T1000 (cell line): ENCODE measurements at regions not wholly inside any gene's neighbourhood (a gene's known extent, or its start where the extent isn't known, plus 50 kb on each side); places are given as distances from the start of the nearest gene placed in this dataset.
"Not testable (repeated sequence)": the region's sequence is repeated elsewhere in the genome, so short reads cannot be mapped to it uniquely, and the experiment has no call there.

Source experiments
- DNase-seq: peaks from one replicate; lab custom pipeline; 2025; ENCODE audit warnings: mixed read lengths; lab: John Stamatoyannopoulos, UW

DNA sequence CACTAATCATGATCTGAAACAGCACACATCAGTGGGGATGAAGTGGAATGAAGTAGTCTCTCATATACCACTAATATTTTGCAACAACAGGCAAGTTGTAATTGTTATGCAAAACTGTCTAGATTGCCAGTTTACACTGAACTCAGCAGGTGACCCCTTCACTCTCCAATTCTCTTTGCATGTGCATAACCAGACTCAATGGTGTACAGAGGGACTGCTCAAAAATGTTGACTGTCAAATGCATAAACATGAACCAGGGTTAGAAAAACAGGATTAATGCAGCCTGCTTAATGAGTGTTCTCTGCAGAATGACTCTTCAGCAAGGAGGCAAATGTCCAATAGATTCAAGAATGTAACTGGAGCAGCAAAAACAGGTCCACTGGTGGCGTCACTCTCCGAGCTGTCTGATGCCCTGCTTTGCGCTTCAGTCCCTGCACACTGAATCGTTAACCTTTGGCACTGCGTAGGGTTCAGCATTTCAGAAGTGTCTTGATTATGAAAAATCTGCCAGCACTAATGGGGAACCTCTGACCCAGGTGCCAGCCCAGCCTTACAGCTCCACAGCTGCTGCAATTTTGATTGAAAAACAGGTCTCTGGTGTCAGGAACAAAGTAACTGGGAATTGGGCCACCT, 209.3 kb downstream of the TDRD15 start:
- DNase-seq = no peak

DNA sequence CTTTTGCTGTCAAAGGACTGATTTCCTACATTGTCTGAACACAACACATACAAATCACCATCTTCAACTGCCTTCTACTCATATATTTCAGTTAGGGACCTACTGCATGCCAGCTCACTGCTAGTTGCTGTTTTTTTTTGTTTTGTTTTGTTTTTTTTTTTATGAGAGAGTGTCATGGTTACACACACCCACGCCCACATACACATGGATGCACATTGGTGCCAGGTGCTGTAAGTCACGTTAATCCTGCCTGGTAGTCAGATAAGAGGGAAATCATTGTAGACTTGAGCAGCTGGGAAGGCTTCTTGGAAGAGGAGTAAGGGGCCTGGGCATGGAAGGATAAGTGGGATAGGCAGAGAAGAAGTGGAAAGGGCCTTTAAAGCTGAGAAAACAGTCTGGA, 209.9 kb downstream of the TDRD15 start:
- DNase-seq = no peak

DNA sequence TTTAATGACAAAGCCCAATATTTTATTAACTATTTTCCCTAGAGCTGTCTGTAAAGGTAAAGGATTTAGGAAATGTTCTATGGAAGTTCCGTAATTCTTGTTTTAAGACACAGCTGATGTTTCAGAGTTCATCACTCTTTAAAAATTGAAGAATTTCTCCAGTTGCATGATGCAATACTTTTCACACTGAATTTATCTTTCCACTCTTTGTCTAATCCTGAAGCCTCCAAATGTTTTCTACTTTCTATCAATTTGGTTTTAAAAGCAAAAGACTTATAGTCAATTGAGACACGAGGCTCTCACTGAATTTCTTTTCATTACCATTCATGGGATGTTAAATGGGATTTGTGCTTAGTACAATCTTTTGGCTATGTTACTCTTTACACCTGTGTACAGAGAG, 223.2 kb downstream of the TDRD15 start:
- DNase-seq = no peak

DNA sequence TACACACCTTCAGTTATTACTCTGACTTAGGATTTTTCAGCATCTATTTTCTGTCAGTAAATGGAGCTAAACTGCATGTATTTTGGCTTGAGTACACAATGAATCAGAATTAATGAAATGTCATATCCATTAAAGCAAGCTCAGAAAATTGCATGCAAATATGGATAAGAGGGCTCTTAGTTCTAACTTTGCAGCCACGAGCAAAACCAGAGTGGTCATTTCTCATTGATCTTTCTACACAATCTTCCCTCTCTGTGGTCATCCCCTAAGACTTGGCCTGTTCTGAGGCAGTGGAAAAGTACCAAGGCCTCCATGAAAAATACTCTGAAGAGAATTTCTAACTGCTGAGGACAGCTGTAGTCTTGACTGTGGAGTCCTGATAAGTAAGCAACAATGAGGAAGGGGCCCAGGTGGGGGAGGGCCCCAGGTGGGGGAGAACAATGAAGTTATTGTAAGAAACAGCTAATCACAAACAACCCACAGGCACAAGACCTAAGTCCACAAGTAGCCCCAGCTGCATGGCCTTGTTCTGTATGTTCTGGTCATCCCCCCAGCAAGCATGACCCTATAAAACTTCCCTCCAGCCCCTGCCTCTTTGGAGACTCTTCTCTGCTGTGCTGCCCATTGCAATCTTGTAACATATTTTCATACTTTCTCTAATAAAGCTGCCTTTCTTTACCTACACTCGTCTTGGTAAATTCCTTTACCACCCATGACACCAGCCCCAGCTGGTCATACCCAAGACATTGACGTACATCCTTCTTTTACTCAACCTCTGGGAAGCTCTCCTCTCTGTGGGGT, 230.3 kb downstream of the TDRD15 start:
- no peak for DNase-seq

DNA sequence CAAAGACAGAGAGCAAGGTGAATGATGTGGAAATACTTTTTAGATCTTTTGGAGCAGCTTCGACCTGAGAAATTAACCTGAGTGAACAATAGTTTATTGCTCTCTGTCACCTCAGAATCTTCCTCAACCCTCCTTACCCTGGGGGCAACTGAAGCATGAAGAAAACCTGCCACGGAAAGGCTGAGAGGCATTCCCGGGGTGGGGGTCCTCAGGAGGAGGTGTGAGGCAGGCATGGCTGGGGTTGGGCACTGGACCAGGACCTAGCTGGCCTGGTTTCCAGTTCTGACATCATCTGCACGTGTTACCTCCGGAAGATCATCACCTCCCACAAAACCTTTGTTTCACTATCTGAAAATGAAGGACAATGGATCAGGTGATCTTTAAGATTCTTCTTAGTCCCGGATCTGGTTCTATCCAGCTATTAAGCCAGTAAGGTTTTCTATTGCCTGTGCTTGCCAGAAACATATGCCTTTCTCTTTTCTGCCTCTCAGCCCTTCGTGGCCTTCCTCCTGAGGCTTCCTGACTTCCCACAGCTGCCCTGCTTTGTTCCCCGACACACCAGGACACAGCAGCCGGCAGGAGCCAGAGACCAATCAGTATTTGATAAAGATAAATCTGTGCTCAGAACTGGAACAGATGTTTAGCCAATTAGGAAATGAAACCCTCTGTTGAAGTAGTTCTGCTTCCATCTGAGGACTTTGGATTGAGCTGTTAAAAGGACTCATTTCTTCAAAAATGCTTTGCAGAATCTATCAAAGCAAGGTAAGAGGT, 232.5 kb downstream of the TDRD15 start:
- DNase-seq = no peak

DNA sequence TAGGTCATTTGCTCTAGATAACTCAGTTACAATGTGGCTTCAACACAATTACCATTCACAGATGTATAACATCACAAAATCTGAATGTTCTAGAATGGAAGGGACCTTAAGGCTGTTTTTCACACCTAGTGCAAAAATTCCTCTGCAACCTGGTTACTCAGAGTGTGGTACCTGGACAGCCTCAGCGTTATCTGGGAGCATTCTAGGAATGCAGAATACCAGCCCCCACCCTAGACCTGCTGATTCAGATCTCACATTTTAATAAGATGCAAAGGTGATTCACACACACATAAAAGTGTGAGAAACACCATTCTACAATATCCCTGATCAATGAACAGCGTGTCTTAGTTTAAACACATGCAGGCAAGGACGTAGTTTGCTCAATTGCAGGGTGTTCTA, 233.1 kb downstream of the TDRD15 start:
- no peak for DNase-seq

DNA sequence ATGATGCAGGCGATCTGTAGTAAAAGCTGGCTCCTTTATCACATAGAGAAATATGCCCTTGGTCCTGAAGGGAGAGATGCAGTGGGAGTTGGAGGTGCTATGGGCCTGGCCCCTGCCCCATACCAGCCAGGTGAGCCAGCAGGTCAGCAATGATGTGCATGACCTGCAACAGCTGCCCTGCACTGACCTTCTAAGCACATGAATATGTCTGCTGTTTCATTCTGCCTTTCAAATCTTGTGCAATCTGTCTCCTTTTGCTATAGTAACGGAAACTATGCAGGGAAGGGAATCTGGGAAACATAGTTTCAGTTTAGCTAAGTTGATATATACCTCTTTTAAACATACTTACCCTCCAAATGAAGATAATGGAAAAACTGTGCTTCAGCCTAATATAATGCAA, 235.2 kb downstream of the TDRD15 start:
- DNase-seq = no peak

DNA sequence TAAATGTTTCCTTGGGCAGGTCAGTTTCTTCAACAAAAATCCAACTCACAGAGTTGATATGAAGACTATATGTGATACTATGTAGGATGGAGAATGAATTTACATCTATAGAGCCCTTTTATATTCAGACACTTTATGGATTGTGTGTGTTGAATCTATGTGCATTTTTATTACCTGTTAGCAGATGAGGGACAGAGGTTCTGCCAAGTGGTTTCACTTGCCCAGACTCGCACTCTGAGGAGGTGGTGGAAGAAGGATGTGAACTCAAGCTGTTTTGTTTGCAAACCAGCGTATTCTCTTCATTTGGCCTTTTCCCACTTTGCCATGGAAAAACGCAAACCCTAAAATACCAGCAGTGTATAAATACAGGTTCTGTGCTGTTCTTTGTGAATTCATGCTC, 237.6 kb downstream of the TDRD15 start:
- no peak for DNase-seq

DNA sequence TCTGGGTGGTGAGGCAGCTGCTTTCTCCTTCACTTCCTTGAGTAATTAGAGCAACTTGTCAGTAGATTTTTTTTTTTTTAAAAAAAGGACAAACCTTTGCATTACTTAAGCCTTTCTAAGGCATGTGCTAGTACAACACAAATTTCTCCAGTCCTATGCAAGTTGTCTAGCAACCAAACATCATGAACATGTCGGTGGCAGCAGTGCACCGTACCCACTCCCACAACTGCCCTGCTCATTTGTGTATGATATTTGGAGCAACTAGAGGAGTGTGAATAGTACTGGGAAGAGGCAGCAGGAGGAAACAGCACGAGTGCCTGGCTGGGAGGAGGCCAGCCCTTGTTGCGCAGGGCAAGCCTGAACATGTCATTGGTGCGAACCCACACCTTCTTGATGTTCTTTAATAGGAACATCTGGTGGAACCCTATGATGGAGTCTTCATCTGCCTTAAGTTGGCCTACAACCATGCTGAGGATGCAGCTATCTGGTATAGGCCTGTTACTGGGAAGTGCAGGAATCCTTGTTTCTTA, 238.3 kb downstream of the TDRD15 start:
- no peak for DNase-seq

DNA sequence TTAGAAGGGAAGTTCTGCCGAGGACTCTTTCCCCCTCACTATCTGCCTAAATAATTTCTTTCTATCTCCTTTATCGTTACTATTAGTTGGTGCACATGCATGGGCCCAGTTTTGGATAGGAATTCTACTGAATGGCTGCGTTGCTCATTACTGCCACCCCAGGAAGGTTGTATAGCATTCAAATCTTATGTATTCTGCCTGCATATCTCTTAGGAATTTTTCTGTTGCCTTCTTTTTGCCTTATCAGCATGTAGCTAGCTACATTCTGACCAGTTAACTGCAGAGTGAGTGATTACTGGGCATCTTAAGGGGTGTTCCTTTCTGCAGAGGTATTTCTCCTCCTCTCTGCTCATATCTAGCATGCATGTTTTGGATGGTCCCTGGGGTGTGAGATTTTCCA, 239.6 kb downstream of the TDRD15 start:
- DNase-seq = no peak

DNA sequence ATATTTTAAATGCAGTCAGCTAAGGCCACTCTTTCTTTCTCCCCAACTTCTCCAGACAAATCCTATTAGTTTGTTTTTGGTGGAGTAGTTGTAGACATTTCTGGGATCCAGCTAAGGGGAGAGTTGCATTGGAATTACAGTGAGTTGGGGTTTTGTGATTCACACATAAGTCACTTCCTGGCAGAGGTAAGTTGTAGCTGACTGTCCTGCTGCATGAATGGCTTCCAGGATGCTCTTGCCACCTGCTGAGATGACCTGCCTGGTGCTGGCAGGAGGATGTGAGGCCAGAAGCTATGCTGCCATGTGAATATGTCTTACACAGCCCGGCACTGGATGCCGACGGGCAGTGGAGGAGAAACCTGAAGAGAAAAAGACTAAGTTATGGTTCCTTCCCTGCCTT, 243.7 kb downstream of the TDRD15 start:
- DNase-seq = no peak

DNA sequence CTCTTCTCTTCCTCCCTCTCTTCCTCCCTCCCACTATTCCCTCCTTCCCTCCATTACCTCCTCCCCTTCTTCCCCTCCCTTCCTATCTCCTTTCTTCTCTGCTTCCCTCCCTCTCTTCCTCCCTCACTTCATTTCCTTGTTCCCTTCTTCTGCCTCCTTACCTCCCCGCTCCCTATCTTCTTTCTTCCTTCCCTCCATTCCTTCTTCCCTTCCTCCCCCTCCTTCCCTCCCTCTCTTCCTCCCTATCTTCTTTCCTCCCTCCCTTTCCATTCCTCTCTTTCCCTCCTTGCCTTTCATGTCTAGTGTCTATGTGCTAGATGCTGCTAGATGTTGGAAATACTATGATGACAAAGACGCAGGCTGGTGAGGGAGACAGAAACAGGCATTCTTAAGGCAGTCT, 246.0 kb downstream of the TDRD15 start:
- DNase-seq = no peak

DNA sequence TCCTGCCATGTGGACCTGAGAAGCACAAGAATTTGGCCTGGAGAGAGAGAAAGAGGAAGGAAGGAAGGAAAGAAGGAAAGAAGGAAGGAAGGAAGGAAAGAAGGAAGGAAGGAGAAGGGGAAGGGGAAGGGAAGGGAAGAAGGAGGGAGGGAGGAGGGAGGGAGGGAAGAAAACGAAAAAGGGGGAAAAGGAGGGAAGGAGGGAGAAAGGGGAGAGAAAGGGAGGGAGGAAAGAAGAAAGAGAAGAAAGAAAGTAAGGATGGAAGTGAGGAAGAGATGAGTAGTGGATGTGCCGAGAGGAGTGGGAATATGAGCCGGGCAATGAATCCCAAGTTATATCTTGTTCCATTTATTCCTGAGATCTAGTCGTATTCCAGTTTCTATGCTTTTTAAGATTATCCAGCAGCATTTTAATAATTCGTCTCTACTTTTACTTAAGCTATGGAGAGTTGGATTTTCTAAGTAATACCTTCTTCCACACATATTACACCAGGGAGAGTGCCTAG, 247.8 kb downstream of the TDRD15 start:
- no peak for DNase-seq

DNA sequence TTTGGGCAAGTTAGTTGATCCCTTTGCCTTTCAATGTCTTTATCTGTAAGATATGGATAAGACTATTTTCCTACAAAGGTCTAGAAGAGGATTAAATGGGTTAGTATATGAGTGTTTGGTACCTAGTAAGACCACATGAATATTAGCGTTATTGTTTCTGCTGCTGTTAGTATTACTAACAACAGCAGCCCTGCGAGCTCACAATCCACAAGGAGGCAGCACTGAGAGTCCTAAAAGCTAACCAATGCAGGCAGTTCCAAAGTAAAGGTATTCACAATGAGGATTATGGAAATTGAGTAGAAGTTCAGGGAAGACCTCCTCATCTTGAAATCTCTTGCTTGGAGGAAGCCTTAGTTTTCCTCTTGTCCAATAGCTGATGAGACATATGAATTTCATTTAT, 248.9 kb downstream of the TDRD15 start:
- DNase-seq = no peak

DNA sequence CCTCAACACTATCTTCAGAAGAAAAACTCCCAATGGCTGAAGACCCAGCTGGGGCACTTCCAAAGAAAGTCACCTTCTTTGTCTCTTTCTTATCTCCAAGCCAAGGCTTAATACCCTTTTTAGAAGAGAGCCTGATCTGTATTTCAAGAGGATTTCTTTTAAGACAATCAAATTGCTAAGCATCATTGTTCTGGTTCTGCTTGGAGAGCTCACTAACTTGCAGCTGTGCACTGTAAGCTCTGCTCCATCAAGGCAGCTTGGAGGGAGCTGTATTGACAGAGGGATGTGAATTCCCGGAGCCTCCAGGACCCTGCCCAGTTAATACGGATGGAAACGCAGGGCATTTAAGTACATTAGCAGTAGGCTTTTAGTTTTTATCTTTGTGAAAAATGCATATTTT, 253.1 kb downstream of the TDRD15 start:
- DNase-seq = no peak

DNA sequence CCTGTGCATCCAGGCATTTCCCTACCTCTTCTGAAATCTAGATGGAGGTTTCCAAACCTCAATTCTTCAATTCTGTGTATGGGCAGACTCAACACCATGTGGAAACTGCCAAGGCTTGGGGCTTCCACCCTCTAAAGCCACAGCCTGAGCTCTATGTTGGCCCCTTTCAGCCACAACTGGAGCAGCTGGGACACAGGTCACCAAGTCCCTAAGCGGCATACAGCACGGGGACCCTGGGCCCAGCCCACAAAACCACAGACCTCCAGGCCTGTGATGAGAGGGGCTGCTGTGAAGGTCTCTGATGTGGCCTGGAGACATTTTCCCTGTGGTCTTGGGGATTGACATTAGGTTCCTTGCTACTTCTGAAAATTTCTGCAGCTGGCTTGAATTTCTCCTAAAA, 255.4 kb downstream of the TDRD15 start:
- no peak for DNase-seq

DNA sequence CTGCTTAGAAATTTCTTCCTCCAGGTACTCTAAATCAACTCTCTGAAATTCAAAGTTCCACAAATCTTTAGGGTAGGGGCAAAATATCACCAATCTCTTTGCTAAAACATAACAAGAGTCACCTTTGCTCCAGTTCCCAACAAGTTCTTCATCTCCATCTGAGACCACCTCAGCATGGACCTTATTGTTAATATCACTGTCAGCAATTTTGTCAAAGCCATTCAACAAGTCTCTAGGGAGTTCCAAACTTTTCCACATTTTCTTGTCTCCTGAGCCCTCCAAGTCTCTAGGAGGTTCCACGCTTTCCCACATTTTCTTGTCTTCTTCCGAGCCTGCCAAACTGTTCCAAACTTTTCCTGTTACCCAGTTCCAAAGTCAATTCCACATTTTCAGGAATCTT, 255.9 kb downstream of the TDRD15 start:
- DNase-seq = not testable (repeated sequence)

DNA sequence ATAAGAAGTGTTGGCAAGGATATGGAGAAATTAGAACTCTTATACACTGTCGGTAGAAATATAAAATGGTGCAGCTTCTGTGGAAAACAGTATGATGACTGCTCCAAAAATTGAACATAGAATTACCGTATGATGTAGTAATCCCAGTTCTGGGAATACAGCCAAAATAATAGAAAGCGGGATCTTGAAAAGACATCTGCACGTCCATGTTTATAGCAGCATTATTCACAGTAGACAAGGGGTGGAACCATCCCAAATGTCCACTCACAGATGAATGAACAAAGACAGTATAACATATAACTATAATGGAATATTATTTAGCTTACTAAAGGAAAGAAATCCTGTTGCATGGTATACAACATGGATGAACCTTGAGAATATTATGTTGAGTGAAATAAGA, 257.7 kb downstream of the TDRD15 start:
- DNase-seq = no peak

DNA sequence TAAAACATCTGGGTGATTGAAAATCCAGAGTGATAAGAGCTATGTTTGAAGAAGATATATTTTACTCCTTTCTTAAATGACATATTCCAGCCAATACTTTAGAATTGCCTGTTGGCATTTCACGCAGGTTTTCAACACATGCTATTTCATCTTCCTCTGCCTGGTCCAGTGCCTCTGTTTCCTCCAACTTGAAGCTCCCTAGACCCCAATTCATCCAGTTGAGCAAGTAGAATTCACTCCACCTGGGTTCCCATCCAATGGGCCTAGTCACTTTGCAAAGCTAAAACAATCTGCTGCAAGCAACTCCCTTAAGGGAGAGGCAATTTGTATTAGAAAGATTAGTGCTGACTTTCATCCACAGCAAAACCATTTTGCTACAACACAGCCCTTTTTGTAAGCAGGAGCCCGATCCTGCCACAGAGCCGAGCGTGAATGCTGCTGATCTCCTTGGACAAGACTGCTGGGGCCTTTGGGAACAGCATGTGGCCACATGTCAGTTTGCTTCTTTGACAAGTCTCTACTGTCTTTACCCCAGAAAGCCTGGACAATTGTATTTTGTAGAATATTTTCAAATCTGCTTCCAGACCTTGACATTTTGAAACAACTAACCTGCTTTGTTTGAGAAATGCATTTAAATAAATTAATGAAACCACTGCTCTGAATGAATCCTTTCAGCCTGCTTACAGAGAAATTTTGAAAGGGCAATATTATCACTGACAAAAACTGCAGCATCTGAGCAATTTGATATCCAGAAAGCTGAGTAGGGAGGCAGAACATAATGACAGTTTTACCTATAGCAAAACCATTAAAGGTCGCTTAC, 259.1 kb downstream of the TDRD15 start:
- no peak for DNase-seq

DNA sequence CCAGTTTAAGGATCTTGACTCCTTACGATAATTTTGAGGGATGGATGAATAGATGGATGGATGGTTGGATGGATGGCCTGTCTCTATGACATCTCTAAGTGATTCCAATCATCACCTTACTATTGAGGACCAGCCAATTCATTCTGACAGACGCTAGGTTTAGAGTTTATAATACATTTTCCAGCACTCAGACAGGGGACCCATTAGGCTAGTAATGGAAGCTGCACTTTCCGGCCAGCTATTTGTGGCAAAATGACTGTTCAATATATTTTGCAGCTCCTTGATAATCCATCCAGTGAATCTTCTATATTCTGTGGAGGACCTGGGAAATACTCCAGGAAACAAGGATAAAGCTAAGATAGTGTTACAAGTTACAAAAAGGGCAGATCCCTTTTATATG, 262.9 kb downstream of the TDRD15 start:
- DNase-seq = no peak

DNA sequence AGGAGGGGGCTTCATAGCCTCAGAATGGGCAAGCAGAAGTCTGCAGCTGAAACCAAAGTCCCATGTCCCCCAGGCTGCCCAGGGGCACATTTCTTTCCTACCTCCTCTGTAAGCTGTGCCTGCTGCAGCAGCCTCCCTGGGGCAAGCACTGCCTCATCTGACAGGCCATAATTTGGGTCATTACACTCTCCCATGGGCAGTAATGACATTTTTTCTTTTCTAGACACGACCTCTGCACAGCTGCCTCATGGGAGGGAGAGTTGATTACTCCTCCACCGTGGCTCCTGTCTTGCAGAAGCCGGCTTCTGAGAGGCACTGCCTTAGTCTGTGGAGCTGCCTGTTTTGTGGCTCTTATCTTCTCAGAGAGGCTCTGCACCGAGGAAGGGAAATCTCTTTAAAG, 268.9 kb downstream of the TDRD15 start:
- no peak for DNase-seq

DNA sequence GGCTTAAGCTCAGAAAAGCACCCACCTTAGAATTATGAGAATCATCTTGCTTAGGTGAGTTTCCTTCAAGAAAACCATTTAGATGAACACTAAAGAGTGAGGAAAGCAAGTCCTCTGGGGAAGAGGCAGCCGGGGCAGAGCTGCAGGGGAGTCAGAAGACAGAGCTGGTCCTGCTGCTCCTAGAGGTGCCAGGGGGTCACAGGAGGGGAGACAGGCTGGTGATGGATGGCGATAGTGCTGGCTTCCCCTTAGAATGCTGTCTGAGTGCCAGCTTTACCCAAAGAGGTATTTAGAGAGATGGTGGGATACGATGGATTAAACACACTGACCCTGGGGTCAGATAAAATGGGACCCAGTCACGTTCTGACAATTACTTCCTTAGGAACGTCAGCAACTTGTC, 269.4 kb downstream of the TDRD15 start:
- DNase-seq = no peak
